Nephron progenitor cell (in vitro differentiated cells): ENCODE measurements at regions not wholly inside any gene's neighbourhood (a gene's known extent, or its start where the extent isn't known, plus 50 kb on each side); places are given as distances from the start of the nearest gene placed in this dataset.
A peak's percentile ranks its signal among the peaks of the same experiment; 100 is the strongest.

Source experiments
- DNase-seq: peaks from one replicate; pipeline ENCODE4 v3.0.0; 2021
- H3K27ac Mint-ChIP-seq: 2 replicates; pipeline ENCODE4 v1.8.0; 2021; ENCODE audit warnings: mild to moderate bottlenecking, moderate library complexity, mixed read lengths
- H3K27me3 Mint-ChIP-seq: 2 replicates; pipeline ENCODE4 v1.8.0; 2021; ENCODE audit warnings: mild to moderate bottlenecking, low read depth, mixed read lengths; ENCODE audit not compliant: poor library complexity
- H3K36me3 Mint-ChIP-seq: 2 replicates; pipeline ENCODE4 v1.8.0; 2021; ENCODE audit warnings: low read depth, mixed read lengths
- H3K4me1 Mint-ChIP-seq: 2 replicates; pipeline ENCODE4 v1.8.0; 2021; ENCODE audit warnings: mixed read lengths
- H3K4me3 Mint-ChIP-seq: 2 replicates; pipeline ENCODE4 v1.8.0; 2021; ENCODE audit warnings: mild to moderate bottlenecking, moderate library complexity, mixed read lengths
- H3K9me3 Mint-ChIP-seq: 2 replicates; pipeline ENCODE4 v1.8.0; 2021; ENCODE audit warnings: mild to moderate bottlenecking, moderate library complexity, mixed read lengths
- TF ChIP-seq, protein P1 (sequence below): fragments of 200-600 bp; sonication (generic); IDR thresholded peaks from 2 replicates; pipeline ENCODE4 v1.5.0; 2021; ENCODE audit warnings: antibody characterized with exemption

DNA sequence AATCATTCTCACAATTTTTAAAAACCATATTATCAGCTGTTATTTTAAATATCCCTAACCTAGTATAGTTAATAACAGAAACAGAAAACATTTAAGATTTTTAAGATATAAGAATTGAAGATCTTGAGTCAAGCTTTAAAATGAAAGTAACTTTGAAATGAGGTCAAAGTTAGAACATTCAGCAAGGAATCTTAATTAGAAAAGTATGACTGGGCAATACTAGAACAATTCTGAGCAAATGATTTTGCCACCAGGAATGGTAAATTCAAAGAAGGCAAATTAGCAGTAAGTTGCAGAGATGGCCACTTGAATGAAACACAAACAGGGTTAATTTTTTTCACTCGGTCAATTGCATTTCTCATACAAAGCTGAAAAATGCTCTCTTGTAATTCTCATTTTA lies 117.9 kb downstream of the NXNL2 start:
- Mint-ChIP-seq H3K4me3 (no peak overlapping the region), H3K4me1 (peaks cover 8% of the 10 kb centered on the region), H3K27me3 (peaks cover 3% of the 10 kb centered on the region), H3K9me3 (peaks cover 11% of the 10 kb centered on the region), H3K36me3 (no peaks in the 10 kb centered on the region), H3K27ac (no peak overlapping the region)
- TF ChIP-seq, protein P1, sequence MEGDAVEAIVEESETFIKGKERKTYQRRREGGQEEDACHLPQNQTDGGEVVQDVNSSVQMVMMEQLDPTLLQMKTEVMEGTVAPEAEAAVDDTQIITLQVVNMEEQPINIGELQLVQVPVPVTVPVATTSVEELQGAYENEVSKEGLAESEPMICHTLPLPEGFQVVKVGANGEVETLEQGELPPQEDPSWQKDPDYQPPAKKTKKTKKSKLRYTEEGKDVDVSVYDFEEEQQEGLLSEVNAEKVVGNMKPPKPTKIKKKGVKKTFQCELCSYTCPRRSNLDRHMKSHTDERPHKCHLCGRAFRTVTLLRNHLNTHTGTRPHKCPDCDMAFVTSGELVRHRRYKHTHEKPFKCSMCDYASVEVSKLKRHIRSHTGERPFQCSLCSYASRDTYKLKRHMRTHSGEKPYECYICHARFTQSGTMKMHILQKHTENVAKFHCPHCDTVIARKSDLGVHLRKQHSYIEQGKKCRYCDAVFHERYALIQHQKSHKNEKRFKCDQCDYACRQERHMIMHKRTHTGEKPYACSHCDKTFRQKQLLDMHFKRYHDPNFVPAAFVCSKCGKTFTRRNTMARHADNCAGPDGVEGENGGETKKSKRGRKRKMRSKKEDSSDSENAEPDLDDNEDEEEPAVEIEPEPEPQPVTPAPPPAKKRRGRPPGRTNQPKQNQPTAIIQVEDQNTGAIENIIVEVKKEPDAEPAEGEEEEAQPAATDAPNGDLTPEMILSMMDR, result no peak
- no peak for DNase-seq

DNA sequence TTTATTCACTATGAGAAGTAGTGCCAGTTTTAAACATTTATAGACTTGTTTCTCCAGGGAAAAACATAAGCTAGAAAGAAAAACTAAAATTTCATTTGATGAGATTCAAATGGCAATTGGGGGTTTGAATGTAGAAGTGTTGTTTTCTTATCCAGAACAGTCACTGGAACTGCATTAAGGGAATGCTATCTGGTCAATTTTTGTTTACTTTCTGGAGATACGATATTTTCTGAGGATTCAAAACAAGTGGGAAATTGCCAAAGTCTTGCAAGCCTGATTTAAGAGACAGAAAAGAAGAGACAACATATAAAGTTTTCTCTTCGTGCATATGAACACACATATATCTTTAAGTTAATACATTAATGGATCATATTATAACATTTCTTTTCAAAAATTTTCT lies 118.4 kb downstream of the NXNL2 start:
- Mint-ChIP-seq H3K36me3 (no peaks in the 10 kb centered on the region), H3K4me1 (peaks cover 13% of the 10 kb centered on the region), H3K27ac (no peak overlapping the region), H3K27me3 (peaks cover 3% of the 10 kb centered on the region), H3K4me3 (no peak overlapping the region), H3K9me3 (peaks cover 11% of the 10 kb centered on the region)
- DNase-seq, result no peak
- TF ChIP-seq, protein P1, result no peak

DNA sequence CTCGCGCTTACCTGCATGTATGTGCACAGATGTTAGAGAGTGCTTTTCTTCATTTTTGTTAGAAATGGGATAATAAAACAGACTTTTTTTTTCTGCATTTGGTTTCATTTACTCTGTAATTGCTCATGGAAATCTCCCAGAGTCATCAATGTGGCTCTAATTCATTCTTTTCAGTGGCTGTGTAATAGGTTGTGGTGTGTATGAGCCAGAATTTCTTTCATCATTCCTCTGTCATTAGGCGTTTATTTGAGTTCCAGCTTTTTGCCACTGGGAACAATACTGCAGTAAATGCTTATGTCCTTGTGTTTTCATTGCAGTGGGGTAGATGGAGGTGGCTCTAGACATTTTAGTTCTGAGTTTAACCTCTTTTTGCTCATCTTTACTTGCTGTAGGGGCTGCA lies 118.9 kb downstream of the NXNL2 start:
- Mint-ChIP-seq H3K36me3 (no peaks in the 10 kb centered on the region), H3K4me3 (no peak overlapping the region), H3K27ac (no peak overlapping the region), H3K9me3 (peaks cover 11% of the 10 kb centered on the region), H3K27me3 (peaks cover 3% of the 10 kb centered on the region), H3K4me1 (peaks cover 18% of the 10 kb centered on the region)
- TF ChIP-seq, protein P1, result no peak
- DNase-seq, result no peak

DNA sequence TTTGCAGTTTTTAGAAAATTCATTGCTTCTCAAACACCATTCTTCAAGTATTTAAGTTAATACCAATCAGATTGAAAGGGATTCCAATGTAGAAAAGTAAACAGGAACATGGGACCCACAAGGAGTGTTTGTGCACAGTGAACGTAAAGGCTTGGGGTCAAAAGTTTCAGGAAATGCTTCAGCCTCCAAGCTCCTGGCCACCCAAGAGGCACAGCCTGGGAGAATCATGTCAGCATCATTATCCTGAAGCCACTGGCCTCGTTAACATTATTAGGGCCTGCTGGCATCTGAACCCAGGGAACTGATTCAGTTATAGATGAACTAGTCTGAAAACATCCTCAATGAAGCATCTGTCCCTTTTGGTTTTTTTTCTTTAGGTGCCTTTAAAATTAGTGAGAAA lies 122.9 kb downstream of the NXNL2 start:
- peaks cover 3% of the 10 kb centered on the region for H3K27me3 Mint-ChIP-seq
- H3K4me1 Mint-ChIP-seq, result peaks cover 28% of the 10 kb centered on the region
- H3K27ac Mint-ChIP-seq, result peak overlapping the region; percentile 5
- no peak for DNase-seq
- no peak overlapping the region for H3K4me3 Mint-ChIP-seq
- H3K36me3 Mint-ChIP-seq, result no peaks in the 10 kb centered on the region
- TF ChIP-seq, protein P1, result no peak
- H3K9me3 Mint-ChIP-seq, result peaks cover 15% of the 10 kb centered on the region

DNA sequence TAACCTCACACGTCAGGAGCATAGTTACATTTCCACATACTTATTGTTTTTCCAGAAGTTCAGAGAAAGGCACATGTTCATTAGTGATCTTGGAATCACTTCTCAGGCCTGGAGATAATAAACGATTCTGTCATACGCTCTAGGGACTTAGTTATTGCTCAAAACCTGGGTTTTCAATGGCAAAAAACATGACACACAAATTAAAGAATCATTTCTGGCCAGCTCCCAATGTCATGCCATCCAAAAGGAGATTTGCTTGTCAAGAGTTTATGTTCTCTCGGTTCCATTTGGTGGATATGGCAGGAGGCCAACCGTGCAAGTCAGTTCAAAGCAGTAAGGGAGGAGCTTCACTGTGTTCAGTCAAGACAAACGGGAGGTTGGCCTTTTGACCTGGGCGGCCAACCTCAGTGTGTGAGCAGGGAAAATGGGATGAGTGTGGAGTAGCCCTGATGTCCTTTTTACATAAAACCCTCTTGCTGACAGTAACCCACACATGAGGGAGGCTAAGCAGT lies 123.4 kb downstream of the NXNL2 start:
- peak overlapping the region; percentile 5 for H3K27ac Mint-ChIP-seq
- TF ChIP-seq, protein P1, result no peak
- H3K4me3 Mint-ChIP-seq, result no peak overlapping the region
- DNase-seq, result no peak
- peaks cover 3% of the 10 kb centered on the region for H3K27me3 Mint-ChIP-seq
- H3K36me3 Mint-ChIP-seq, result no peaks in the 10 kb centered on the region
- H3K9me3 Mint-ChIP-seq, result peaks cover 19% of the 10 kb centered on the region
- H3K4me1 Mint-ChIP-seq, result peaks cover 28% of the 10 kb centered on the region

DNA sequence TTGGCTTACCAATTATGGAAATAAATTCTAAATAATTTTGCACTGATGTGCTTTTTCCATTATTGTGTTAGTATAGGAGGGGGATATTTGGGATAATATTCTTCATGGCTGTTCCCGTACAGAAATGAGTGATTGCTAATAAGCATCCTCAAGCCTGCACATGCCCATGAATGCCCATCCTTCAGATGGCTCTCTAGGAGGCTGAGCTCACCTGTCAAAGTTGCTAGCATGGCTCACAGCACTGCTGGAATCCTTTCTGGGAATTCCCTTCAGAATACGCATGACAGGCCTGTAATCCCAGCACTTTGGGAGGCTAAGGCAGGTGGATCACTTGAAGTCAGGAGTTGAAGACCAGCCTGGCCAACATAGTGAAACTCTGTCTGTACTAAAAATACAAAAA lies 124.1 kb downstream of the NXNL2 start:
- Mint-ChIP-seq H3K9me3 (peaks cover 19% of the 10 kb centered on the region), H3K36me3 (no peaks in the 10 kb centered on the region), H3K27ac (no peak overlapping the region), H3K4me3 (no peak overlapping the region), H3K27me3 (peaks cover 3% of the 10 kb centered on the region), H3K4me1 (peaks cover 30% of the 10 kb centered on the region)
- DNase-seq, result no peak
- TF ChIP-seq, protein P1, result no peak
